HL-60/S4 treated with retinoic acid at 250 ng/mL for 4 days and 3 days (cell line): ENCODE measurements at regions not wholly inside any gene's neighbourhood (a gene's known extent, or its start where the extent isn't known, plus 50 kb on each side); places are given as distances from the start of the nearest gene placed in this dataset.

Experiments
- in situ Hi-C: fragments of 300-500 bp; cut with MboI; formaldehyde crosslinking; loops from 2 replicates; pipeline ENCODE4 v1.7.0; 2022; ENCODE audit warnings: low sequenced_read_pairs

GRCh38 chr3:40800343-40800742 lies 275.6 kb downstream of the ZNF621 start:
- in situ Hi-C loops: no loop called here

DNA sequence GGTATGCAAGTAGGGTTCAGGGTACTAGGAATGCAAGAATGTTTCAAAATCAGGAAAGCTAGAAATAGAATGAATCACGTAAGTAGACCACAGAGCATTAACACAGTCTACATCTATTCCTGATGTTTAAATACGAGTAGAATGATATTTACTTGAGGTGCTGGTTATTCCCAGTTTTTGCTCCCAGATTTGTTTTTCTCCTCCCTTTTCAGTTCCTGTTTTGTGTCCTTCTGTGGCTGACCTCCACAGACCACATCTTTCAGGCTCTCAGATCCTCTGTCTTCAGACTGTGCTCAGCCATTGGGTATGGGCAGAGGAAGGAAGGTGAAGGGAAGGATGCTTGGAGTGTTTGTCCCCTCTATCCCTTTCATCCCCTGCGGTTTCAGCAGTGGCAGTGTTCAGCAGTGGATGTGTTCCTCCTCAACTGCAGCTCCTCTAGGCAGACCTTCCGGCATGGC lies 276.6 kb downstream of the ZNF621 start:
- in situ Hi-C loops: no loop called here

GRCh38 chr3:40803311-40803710 lies 278.6 kb downstream of the ZNF621 start:
- in situ Hi-C loops: no loop called here

DNA sequence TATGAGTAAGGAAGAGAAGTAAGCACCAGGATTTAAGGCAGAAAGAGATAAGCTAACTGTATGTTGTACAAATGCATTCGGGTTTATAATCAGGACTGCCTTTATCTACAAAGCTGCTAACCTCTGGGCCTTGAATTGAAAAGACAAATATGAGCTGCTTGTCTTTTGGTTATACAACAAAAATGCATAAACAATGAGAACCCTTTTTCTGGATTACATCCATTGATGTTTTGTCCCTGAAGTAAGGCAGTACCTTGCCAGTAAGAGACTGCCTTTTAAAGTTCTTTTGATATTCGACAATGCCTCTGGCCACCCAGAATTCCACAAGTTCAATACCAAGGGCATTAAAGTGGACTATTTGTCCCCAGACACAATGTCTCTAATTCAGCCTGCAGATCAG lies 280.7 kb downstream of the ZNF621 start:
- in situ Hi-C loops: no loop called here

DNA sequence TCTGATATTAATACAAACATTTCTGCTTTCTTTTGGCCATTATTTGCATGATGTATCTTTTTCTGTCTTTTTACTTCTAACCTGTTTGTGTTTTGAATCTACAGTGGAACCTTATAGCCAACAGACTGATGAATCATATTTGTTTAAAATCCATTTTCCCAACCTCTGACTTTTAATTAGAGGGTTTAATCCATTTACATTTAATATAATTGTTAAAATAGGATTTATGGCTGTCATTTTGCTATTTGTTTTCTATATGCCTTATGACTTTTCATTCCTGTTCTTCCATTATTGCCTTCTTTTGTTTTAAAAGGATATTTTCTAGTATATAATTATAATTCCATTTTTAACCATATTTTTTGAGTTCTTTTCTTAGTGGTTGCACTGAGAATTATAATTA lies 286.1 kb downstream of the ZNF621 start:
- in situ Hi-C loops: no loop called here

- in situ Hi-C loops: no loop called here
These were observed 292.3 kb downstream of the ZNF621 start for GRCh38 chr3:40817017-40817416.

DNA sequence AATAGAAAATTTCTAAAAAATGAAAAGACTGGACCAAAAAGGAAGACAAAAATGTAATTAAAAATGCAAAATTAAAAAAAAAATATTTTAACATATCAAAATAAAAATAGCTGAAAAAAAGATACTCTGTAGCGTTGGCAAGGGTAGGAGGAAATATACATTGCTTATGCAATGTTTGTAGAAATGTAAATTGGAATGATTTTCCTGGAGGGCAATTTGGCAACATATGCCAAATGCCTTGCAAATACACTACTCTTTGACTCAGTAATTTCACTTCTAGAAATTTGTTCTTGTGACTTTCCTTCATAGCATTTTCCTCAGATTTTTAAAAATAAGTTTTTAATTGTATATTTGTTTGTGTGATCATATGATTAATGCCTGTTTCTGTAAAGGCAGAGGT lies 296.6 kb downstream of the ZNF621 start:
- in situ Hi-C loops: no loop called here

GRCh38 chr3:40827226-40827625 lies 302.5 kb downstream of the ZNF621 start:
- in situ Hi-C loops: no loop called here

- in situ Hi-C loops: no loop called here
These were observed 303.4 kb downstream of the ZNF621 start for GRCh38 chr3:40827942-40828688.

- in situ Hi-C loops: no loop called here
These were observed 304.1 kb downstream of the ZNF621 start for GRCh38 chr3:40828741-40829415.

DNA sequence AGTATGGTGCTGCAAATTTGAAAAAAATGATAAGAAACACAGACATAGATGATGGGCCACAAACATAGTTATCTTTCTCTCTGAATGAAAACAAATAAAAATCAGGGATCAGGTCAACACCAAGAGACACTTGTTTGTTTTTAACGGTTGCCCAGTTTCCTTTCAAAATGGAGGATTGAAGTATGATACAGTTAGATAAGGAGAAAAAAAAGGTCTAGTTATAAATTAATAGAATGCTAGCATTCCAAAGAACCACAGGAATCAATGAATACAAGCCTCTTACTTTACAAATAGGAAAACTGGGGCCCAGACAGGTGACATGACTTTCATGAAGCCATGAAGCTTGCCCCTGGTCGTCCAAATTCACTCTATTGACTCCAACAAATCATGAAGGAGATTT lies 305.1 kb downstream of the ZNF621 start:
- in situ Hi-C loops: no loop called here

DNA sequence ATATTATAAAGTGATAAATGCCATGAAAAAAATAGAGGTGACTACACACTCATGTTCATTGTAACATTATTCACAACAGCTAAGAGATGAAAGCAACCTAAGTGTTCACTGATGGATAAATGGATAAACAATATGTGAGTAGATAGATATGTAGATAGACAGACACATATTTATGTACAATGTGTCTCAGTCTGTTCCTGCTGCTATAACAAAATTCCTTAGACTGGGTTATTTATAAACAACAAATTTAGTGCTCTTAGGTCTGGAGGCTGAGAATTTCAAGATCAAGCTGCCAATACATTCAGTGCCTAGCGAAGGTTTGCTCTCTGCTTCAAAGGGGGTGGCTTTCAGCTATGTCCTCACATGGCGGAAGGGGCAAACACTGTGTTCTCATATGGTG lies 312.5 kb downstream of the ZNF621 start:
- in situ Hi-C loops: no loop called here

GRCh38 chr3:40841131-40841530 lies 316.4 kb downstream of the ZNF621 start:
- in situ Hi-C loops: no loop called here

DNA sequence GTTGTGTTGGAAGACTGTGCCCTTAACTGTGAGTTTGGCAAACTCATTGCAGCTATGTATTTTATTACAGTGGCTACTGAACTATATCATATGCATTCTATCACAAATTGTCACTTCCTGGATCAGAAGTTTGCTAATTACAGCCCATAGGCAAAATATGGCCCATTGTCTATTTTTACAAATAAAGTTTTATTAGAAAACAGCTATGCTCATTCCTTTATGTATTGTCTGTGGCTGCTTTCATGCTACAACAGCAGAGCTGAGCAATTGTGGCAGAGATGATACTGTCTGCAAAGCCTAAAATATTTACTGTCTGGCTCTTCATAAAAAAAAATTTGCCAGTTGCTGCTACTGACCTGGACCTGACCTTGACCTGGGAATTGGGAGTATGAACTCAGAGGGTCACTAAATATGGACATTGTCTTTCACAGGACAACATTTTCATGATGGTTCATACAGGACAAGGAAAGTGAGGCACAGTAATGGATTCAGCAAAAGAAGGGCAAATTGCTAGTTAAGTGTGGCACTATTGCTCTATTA lies 316.9 kb downstream of the ZNF621 start:
- in situ Hi-C loops: no loop called here

- in situ Hi-C loops: no loop called here
These were observed 318.0 kb downstream of the ZNF621 start for GRCh38 chr3:40842714-40843113.

DNA sequence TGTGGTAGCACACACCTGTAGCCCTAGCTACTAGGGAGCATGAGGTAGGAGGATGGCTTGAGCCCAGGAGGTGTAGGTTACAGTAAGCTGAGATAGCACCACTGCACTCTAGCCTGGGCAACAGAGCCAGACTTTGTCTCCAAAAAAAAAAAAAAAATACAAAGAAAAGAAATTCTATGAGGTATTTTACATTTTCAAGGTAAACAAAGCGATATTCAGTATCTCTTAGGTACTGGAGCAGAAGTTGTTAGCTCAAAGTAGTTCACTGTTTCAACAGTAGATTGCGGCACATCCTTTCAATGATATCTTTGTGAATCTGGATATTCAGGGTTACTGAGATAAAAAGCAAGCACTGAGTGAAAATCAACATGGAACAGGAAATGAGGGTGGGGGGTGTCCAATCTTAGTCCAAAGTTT lies 318.5 kb downstream of the ZNF621 start:
- in situ Hi-C loops: no loop called here

GRCh38 chr3:40843851-40844548 lies 319.2 kb downstream of the ZNF621 start:
- in situ Hi-C loops: no loop called here

- in situ Hi-C loops: no loop called here
These were observed 320.1 kb downstream of the ZNF621 start for GRCh38 chr3:40844896-40845295.

GRCh38 chr3:40845447-40845846 lies 320.7 kb downstream of the ZNF621 start:
- in situ Hi-C loops: no loop called here

- in situ Hi-C loops: no loop called here
These were observed 321.2 kb downstream of the ZNF621 start for GRCh38 chr3:40845916-40846315.

DNA sequence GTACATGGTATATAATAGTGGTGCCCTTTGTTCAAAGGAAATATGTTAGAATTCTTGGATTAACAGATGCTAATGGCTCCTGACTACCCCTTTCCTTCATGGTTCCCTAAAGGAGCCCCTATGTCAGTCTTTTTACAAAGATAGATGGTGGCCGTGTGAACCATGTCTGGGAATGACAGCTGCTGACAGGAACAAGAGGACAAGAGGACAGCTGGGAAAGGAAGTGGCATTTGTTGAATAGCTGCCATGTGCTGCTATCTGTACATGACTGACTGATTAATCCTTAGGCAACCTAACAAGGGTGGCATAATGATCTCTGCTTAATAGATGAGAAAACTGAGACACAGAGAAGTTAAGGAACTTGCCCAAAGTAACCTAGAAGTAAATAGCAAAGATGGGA lies 321.7 kb downstream of the ZNF621 start:
- in situ Hi-C loops: no loop called here

GRCh38 chr3:40847551-40847992 lies 322.8 kb downstream of the ZNF621 start:
- in situ Hi-C loops: no loop called here
